ENCODE measurements at regions not wholly inside any gene's neighbourhood (a gene's known extent, or its start where the extent isn't known, plus 50 kb on each side); places are given as distances from the start of the nearest gene placed in this dataset.

DNA sequence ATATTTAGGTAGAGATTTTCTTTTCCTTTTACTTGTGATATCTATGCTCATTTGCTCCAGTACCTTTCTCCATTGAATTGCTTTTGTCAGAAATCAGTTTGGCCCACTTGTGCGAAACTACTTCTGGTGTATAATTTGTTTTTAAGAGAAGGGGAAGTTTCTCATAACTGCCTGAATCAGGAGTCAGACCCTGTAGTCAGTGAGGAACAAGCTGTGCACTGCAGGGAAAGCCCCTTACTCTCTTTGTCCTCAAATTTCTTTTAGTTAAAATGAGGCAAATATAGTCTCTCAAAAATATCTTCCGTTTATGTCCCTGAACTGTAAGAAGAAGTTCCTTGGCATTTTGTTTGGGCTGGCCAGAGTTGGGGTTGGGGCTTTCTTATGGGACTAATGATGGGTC, 109.9 kb downstream of the ZFY start:
- TF ChIP-seq, protein P1, sequence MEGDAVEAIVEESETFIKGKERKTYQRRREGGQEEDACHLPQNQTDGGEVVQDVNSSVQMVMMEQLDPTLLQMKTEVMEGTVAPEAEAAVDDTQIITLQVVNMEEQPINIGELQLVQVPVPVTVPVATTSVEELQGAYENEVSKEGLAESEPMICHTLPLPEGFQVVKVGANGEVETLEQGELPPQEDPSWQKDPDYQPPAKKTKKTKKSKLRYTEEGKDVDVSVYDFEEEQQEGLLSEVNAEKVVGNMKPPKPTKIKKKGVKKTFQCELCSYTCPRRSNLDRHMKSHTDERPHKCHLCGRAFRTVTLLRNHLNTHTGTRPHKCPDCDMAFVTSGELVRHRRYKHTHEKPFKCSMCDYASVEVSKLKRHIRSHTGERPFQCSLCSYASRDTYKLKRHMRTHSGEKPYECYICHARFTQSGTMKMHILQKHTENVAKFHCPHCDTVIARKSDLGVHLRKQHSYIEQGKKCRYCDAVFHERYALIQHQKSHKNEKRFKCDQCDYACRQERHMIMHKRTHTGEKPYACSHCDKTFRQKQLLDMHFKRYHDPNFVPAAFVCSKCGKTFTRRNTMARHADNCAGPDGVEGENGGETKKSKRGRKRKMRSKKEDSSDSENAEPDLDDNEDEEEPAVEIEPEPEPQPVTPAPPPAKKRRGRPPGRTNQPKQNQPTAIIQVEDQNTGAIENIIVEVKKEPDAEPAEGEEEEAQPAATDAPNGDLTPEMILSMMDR (IDR thresholded peaks at IDR 0.05; ENCODE audit: borderline replicate concordance, extremely low read depth, low read length, poor library complexity, severe bottlenecking), result no peak
- TF ChIP-seq EZH2 (IDR thresholded peaks at IDR 0.05; ENCODE audit: borderline replicate concordance, low read depth, low read length, severe bottlenecking), result no peak
